GM23338 (cell line): ENCODE measurements at regions not wholly inside any gene's neighbourhood (a gene's known extent, or its start where the extent isn't known, plus 50 kb on each side); places are given as distances from the start of the nearest gene placed in this dataset.

Experiments used
- ATAC-seq: fragments of 200-7000 bp; cut with Tn5 transposase; 3 replicates; pipeline ENCODE4 v1.9.1; 2020
- DNase-seq: peaks from one replicate; pipeline ENCODE4 v3.0.0-alpha.2; 2015; ENCODE audit warnings: low spot score
- H2AFZ ChIP-seq: fragments of 200-600 bp; sonication (generic); 2 replicates; pipeline ENCODE4 v1.8.0; 2016; ENCODE audit warnings: antibody characterized with exemption, mild to moderate bottlenecking, moderate library complexity
- H3F3A ChIP-seq: fragments of 200-600 bp; sonication (generic); replicated peaks from 2 replicates; pipeline ENCODE4 v1.8.0; 2017; ENCODE audit warnings: antibody characterized with exemption, mixed run types, low read depth
- H3K27ac ChIP-seq: fragments of 200-600 bp; sonication (generic); 2 replicates; pipeline ENCODE4 v1.6.1; 2016; ENCODE audit warnings: low read depth
- H3K27me3 ChIP-seq: fragments of 200-600 bp; sonication (generic); 2 replicates; pipeline ENCODE4 v1.8.0; 2016; ENCODE audit warnings: mild to moderate bottlenecking, mixed run types, moderate library complexity; ENCODE audit not compliant: insufficient read depth
- H3K36me3 ChIP-seq: fragments of 200-600 bp; sonication (generic); 2 replicates; pipeline ENCODE4 v1.8.0; 2016; ENCODE audit warnings: mild to moderate bottlenecking; ENCODE audit not compliant: insufficient read depth
- H3K4me1 ChIP-seq: fragments of 200-600 bp; sonication (generic); 2 replicates; pipeline ENCODE4 v1.8.0; 2016; ENCODE audit warnings: mild to moderate bottlenecking, moderate library complexity; ENCODE audit not compliant: insufficient read depth
- H3K4me2 ChIP-seq: fragments of 200-600 bp; sonication (generic); 2 replicates; pipeline ENCODE4 v1.7.1; 2017; ENCODE audit warnings: mixed run types
- H3K4me3 ChIP-seq: fragments of 200-600 bp; sonication (generic); 2 replicates; pipeline ENCODE4 v1.6.1; 2016; ENCODE audit warnings: mixed run types
- H3K79me2 ChIP-seq: fragments of 200-600 bp; sonication (generic); replicated peaks from 2 replicates; pipeline ENCODE4 v1.8.0; 2017; ENCODE audit warnings: mild to moderate bottlenecking; ENCODE audit not compliant: insufficient read depth
- H3K9me2 ChIP-seq: fragments of 200-600 bp; sonication (generic); 2 replicates; pipeline ENCODE4 v1.8.0; 2017; ENCODE audit not compliant: insufficient read depth
- H4K20me1 ChIP-seq: fragments of 200-600 bp; sonication (generic); replicated peaks from 2 replicates; pipeline ENCODE4 v1.8.0; 2017; ENCODE audit warnings: mild to moderate bottlenecking; ENCODE audit not compliant: insufficient read depth
- H3K27ac Mint-ChIP-seq: 2 replicates; pipeline ENCODE4 v1.8.0; 2020; ENCODE audit warnings: inconsistent platforms, mild to moderate bottlenecking, moderate library complexity, mixed read lengths
- H3K27me3 Mint-ChIP-seq: 3 replicates; pipeline ENCODE4 v1.8.0; 2022; ENCODE audit warnings: low read depth, mild to moderate bottlenecking, moderate library complexity, mixed read lengths, inconsistent platforms; ENCODE audit not compliant: insufficient read depth, poor library complexity
- H3K36me3 Mint-ChIP-seq: 3 replicates; pipeline ENCODE4 v1.8.0; 2021; ENCODE audit warnings: low read depth, mild to moderate bottlenecking, inconsistent platforms, moderate library complexity, mixed read lengths
- H3K4me1 Mint-ChIP-seq: 3 replicates; pipeline ENCODE4 v1.8.0; 2020; ENCODE audit warnings: mild to moderate bottlenecking, inconsistent platforms, mixed read lengths
- H3K4me3 Mint-ChIP-seq: 3 replicates; pipeline ENCODE4 v1.8.0; 2021; ENCODE audit warnings: moderate library complexity, mild to moderate bottlenecking, inconsistent platforms, mixed read lengths
- H3K9me3 Mint-ChIP-seq: 3 replicates; pipeline ENCODE4 v1.8.0; 2020; ENCODE audit warnings: moderate library complexity, mild to moderate bottlenecking, inconsistent platforms, mixed read lengths
- EZH2 ChIP-seq: fragments of 200-600 bp; sonication (generic); IDR thresholded peaks from one replicate; pipeline ENCODE4 v1.8.0; 2017; ENCODE audit warnings: antibody characterized with exemption, mild to moderate bottlenecking, low read depth; ENCODE audit not compliant: unreplicated experiment
- JUNB ChIP-seq: IDR thresholded peaks from one replicate; pipeline ENCODE4 v1.6.1; 2016; ENCODE audit warnings: antibody characterized with exemption; ENCODE audit not compliant: unreplicated experiment
- NANOG ChIP-seq: IDR thresholded peaks from 2 replicates; pipeline ENCODE4 v1.6.1; 2016; ENCODE audit warnings: antibody characterized with exemption, borderline replicate concordance
- STAT1 ChIP-seq: IDR thresholded peaks from one replicate; pipeline ENCODE4 v1.6.1; 2016; ENCODE audit warnings: antibody characterized with exemption; ENCODE audit not compliant: unreplicated experiment
- ZNF114 ChIP-seq: fragments of 250-450 bp; sonication (Bioruptor Pico); IDR thresholded peaks from 2 replicates; pipeline ENCODE4 v1.5.0; 2020; ENCODE audit warnings: mild to moderate bottlenecking, moderate library complexity
- TF ChIP-seq, protein P1 (sequence below): IDR thresholded peaks from one replicate; pipeline ENCODE4 v1.6.1; 2018; ENCODE audit warnings: antibody characterized with exemption; ENCODE audit not compliant: unreplicated experiment
- TF ChIP-seq, protein P2 (sequence below): IDR thresholded peaks from 2 replicates; pipeline ENCODE4 v1.6.1; 2016; ENCODE audit warnings: antibody characterized with exemption
- TF ChIP-seq, protein P3 (sequence below), 2 experiments: fragments of 200-600 bp in 1 of 2; sonication (generic) in 1 of 2; conservative IDR thresholded peaks; 2 replicates each; pipeline versions ENCODE4 v1.5.1 to v1.6.1; 2016 to 2017; ENCODE audit warnings: antibody characterized with exemption in 2 of 2, low read depth in 2 of 2, mild to moderate bottlenecking in 2 of 2, moderate library complexity in 1 of 2
- TF ChIP-seq, protein P4 (sequence below): fragments of 250-450 bp; sonication (Bioruptor Pico); IDR thresholded peaks from 2 replicates; pipeline ENCODE4 v1.5.0; 2020; ENCODE audit warnings: mild to moderate bottlenecking, moderate library complexity

DNA sequence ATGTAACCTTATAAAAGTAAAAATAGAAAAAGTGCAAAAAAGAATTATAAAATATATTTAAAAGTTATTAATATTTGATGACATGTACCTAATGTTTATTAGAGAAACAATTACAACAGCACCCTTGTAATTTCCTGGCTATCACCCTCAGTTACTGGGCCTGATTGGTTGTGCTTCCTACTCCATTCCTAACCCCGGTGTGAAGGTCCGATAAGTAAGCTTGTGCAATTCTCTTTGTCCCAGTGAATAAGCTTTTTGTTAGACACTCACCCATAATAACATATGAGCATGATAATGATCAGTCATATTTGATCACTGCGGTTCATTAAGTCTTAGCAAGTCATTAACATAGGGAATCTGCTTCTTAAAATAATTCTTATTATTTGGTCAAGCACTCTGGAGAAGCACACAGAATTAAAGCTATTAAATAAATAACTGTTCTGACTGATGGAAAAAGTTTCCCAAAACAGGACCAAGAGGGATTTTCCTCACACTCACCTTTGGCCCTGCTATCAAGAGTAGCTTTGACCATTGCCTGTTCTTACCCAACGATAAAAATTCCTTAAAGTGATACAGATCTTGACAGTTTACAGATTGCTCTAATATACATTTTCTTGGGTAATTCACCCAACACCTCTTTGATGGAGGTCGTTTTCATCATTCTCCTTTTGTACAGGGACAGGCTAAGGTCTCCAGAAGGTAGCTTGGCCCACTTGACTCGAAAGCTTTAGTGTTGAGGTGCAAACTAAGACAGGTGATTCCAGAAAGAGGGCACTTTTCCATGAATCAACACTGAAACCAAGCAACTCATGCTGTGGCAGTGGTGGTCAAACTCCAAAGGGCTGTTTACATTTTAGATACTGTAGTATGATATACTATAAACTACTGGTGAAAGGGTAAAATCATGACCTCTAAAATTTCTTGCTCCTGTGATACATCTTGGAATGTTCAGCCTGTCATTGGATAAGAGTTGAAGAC, 543.0 kb upstream of the KCNMB2 start:
- Mint-ChIP-seq H3K4me3 (no peak overlapping the region), H3K36me3 (no peaks in the 10 kb centered on the region), H3K4me1 (no peaks in the 10 kb centered on the region), H3K27me3 (no peaks in the 10 kb centered on the region), H3K9me3 (no peaks in the 10 kb centered on the region), H3K27ac (no peak overlapping the region)
- H3K4me1 ChIP-seq: no peaks in the 10 kb centered on the region
- H3K27me3 ChIP-seq: no peaks in the 10 kb centered on the region
- TF ChIP-seq EZH2: no peak
- TF ChIP-seq, protein P1, sequence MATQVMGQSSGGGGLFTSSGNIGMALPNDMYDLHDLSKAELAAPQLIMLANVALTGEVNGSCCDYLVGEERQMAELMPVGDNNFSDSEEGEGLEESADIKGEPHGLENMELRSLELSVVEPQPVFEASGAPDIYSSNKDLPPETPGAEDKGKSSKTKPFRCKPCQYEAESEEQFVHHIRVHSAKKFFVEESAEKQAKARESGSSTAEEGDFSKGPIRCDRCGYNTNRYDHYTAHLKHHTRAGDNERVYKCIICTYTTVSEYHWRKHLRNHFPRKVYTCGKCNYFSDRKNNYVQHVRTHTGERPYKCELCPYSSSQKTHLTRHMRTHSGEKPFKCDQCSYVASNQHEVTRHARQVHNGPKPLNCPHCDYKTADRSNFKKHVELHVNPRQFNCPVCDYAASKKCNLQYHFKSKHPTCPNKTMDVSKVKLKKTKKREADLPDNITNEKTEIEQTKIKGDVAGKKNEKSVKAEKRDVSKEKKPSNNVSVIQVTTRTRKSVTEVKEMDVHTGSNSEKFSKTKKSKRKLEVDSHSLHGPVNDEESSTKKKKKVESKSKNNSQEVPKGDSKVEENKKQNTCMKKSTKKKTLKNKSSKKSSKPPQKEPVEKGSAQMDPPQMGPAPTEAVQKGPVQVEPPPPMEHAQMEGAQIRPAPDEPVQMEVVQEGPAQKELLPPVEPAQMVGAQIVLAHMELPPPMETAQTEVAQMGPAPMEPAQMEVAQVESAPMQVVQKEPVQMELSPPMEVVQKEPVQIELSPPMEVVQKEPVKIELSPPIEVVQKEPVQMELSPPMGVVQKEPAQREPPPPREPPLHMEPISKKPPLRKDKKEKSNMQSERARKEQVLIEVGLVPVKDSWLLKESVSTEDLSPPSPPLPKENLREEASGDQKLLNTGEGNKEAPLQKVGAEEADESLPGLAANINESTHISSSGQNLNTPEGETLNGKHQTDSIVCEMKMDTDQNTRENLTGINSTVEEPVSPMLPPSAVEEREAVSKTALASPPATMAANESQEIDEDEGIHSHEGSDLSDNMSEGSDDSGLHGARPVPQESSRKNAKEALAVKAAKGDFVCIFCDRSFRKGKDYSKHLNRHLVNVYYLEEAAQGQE: no peak
- TF ChIP-seq STAT1: no peak
- TF ChIP-seq, protein P2, sequence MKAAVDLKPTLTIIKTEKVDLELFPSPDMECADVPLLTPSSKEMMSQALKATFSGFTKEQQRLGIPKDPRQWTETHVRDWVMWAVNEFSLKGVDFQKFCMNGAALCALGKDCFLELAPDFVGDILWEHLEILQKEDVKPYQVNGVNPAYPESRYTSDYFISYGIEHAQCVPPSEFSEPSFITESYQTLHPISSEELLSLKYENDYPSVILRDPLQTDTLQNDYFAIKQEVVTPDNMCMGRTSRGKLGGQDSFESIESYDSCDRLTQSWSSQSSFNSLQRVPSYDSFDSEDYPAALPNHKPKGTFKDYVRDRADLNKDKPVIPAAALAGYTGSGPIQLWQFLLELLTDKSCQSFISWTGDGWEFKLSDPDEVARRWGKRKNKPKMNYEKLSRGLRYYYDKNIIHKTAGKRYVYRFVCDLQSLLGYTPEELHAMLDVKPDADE: no peak
- TF ChIP-seq JUNB: no peak
- no peak for TF ChIP-seq ZNF114 (CRISPR knock-in tag)
- no peak for TF ChIP-seq NANOG
- TF ChIP-seq, protein P3, sequence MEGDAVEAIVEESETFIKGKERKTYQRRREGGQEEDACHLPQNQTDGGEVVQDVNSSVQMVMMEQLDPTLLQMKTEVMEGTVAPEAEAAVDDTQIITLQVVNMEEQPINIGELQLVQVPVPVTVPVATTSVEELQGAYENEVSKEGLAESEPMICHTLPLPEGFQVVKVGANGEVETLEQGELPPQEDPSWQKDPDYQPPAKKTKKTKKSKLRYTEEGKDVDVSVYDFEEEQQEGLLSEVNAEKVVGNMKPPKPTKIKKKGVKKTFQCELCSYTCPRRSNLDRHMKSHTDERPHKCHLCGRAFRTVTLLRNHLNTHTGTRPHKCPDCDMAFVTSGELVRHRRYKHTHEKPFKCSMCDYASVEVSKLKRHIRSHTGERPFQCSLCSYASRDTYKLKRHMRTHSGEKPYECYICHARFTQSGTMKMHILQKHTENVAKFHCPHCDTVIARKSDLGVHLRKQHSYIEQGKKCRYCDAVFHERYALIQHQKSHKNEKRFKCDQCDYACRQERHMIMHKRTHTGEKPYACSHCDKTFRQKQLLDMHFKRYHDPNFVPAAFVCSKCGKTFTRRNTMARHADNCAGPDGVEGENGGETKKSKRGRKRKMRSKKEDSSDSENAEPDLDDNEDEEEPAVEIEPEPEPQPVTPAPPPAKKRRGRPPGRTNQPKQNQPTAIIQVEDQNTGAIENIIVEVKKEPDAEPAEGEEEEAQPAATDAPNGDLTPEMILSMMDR (conservative IDR thresholded peaks at IDR 0.05; ENCODE audit: low read depth in 2 of 2): no peak
- TF ChIP-seq, protein P4, sequence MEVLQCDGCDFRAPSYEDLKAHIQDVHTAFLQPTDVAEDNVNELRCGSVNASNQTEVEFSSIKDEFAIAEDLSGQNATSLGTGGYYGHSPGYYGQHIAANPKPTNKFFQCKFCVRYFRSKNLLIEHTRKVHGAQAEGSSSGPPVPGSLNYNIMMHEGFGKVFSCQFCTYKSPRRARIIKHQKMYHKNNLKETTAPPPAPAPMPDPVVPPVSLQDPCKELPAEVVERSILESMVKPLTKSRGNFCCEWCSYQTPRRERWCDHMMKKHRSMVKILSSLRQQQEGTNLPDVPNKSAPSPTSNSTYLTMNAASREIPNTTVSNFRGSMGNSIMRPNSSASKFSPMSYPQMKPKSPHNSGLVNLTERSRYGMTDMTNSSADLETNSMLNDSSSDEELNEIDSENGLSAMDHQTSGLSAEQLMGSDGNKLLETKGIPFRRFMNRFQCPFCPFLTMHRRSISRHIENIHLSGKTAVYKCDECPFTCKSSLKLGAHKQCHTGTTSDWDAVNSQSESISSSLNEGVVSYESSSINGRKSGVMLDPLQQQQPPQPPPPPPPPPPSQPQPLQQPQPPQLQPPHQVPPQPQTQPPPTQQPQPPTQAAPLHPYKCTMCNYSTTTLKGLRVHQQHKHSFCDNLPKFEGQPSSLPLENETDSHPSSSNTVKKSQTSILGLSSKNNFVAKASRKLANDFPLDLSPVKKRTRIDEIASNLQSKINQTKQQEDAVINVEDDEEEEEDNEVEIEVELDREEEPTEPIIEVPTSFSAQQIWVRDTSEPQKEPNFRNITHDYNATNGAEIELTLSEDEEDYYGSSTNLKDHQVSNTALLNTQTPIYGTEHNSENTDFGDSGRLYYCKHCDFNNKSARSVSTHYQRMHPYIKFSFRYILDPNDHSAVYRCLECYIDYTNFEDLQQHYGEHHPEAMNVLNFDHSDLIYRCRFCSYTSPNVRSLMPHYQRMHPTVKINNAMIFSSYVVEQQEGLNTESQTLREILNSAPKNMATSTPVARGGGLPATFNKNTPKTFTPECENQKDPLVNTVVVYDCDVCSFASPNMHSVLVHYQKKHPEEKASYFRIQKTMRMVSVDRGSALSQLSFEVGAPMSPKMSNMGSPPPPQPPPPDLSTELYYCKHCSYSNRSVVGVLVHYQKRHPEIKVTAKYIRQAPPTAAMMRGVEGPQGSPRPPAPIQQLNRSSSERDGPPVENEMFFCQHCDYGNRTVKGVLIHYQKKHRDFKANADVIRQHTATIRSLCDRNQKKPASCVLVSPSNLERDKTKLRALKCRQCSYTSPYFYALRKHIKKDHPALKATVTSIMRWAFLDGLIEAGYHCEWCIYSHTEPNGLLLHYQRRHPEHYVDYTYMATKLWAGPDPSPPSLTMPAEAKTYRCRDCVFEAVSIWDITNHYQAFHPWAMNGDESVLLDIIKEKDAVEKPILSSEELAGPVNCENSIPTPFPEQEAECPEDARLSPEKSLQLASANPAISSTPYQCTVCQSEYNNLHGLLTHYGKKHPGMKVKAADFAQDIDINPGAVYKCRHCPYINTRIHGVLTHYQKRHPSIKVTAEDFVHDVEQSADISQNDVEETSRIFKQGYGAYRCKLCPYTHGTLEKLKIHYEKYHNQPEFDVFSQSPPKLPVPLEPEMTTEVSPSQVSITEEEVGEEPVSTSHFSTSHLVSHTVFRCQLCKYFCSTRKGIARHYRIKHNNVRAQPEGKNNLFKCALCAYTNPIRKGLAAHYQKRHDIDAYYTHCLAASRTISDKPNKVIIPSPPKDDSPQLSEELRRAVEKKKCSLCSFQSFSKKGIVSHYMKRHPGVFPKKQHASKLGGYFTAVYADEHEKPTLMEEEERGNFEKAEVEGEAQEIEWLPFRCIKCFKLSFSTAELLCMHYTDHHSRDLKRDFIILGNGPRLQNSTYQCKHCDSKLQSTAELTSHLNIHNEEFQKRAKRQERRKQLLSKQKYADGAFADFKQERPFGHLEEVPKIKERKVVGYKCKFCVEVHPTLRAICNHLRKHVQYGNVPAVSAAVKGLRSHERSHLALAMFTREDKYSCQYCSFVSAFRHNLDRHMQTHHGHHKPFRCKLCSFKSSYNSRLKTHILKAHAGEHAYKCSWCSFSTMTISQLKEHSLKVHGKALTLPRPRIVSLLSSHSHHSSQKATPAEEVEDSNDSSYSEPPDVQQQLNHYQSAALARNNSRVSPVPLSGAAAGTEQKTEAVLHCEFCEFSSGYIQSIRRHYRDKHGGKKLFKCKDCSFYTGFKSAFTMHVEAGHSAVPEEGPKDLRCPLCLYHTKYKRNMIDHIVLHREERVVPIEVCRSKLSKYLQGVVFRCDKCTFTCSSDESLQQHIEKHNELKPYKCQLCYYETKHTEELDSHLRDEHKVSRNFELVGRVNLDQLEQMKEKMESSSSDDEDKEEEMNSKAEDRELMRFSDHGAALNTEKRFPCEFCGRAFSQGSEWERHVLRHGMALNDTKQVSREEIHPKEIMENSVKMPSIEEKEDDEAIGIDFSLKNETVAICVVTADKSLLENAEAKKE (CRISPR knock-in tag): no peak
- DNase-seq (no peak), ATAC-seq (no peak)
- H3K4me2 ChIP-seq: no peak overlapping the region
- H3K79me2 ChIP-seq: no peaks in the 10 kb centered on the region
- no peak overlapping the region for H3K27ac ChIP-seq
- H2AFZ ChIP-seq: no peak overlapping the region
- H4K20me1 ChIP-seq: no peaks in the 10 kb centered on the region
- no peak overlapping the region for H3K4me3 ChIP-seq
- H3F3A ChIP-seq: no peaks in the 10 kb centered on the region
- H3K36me3 ChIP-seq: no peaks in the 10 kb centered on the region
- no peaks in the 10 kb centered on the region for H3K9me2 ChIP-seq
